Tibial artery (tissue), 4 donors: ENCODE measurements at regions not wholly inside any gene's neighbourhood (a gene's known extent, or its start where the extent isn't known, plus 50 kb on each side); places are given as distances from the start of the nearest gene placed in this dataset.

ENCODE experiments used
- DNase-seq, 2 donors: peaks; one replicate each; pipeline ENCODE4 v3.0.0-alpha.2; 2019
- H3K27ac ChIP-seq, 2 donors: fragments of 200-600 bp; sonication (generic) in 1 of 2; 1 replicate in 1 of 2; 2 replicates in 1 of 2; pipeline ENCODE4 v1.5.1; 2018 to 2019; ENCODE audit warnings: mild to moderate bottlenecking in 1 of 2
- H3K27me3 ChIP-seq, 2 donors: fragments of 200-600 bp; sonication (generic) in 1 of 2; one replicate each; pipeline versions ENCODE4 v1.5.1 to v1.6.0; 2016 to 2019
- H3K36me3 ChIP-seq, 3 donors: fragments of 200-600 bp; sonication (generic) in 2 of 3; one replicate each; pipeline ENCODE4 v1.5.1; 2016 to 2019; ENCODE audit warnings: mild to moderate bottlenecking in 2 of 3
- H3K4me1 ChIP-seq, 4 donors: fragments of 200-600 bp; sonication (generic) in 2 of 4; 1 replicate in 3 of 4; 2 replicates in 1 of 4; pipeline ENCODE4 v1.5.1; 2016 to 2019
- H3K4me3 ChIP-seq, 2 donors: fragments of 200-600 bp; sonication (generic) in 1 of 2; 1 replicate in 1 of 2; 2 replicates in 1 of 2; pipeline ENCODE4 v1.5.1; 2018 to 2019; ENCODE audit warnings: mild to moderate bottlenecking in 2 of 2
- H3K9me3 ChIP-seq, 3 donors: fragments of 200-600 bp; sonication (generic) in 1 of 3; one replicate each; pipeline ENCODE4 v1.5.1; 2016 to 2019
- CTCF ChIP-seq, 2 experiments: fragments of 200-600 bp in 1 of 2; fragments of 450-650 bp in 1 of 2; IDR thresholded peaks; one replicate each; pipeline ENCODE4 v1.5.1; 2017 to 2019; ENCODE audit warnings: antibody characterized with exemption in 2 of 2, mild to moderate bottlenecking in 1 of 2, moderate library complexity in 1 of 2
- intact Hi-C: fragments of 100-400 bp; cut with DNase I; formaldehyde crosslinking; loops from one replicate; pipeline ENCODE4 v1.15.0; 2023; ENCODE audit warnings: low total_unique reads

DNA sequence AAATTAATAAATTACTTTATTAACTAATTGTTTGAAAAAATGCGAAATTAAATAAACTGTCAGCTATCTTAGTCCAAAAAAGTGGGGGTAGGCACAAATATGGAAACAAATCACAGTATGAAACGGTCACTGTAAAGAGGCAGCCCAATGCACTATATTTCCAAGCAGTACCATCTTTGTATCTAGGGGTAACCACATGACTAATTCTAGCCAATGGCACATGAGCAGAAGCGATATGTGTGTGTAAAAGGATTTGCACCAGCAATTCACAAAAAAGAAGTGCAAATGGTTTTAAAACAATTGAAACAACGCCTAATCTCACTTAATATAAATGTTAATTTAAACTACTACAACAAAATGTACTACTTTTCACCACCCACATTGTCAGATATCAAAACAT, 129.5 kb upstream of the PRNP start:
- peaks cover 0 to 4% (median 0%) of the 10 kb centered on the region in 3 donors for H3K9me3 ChIP-seq
- no peaks in the 10 kb centered on the region for H3K36me3 ChIP-seq
- H3K27ac ChIP-seq = no peak overlapping the region
- intact Hi-C loops = no loop called here
- H3K4me1 ChIP-seq = no peaks in the 10 kb centered on the region
- no peak overlapping the region for H3K4me3 ChIP-seq
- peaks cover 0 to 4% of the 10 kb centered on the region in 2 donors for H3K27me3 ChIP-seq
- no peak for TF ChIP-seq CTCF (IDR thresholded peaks at IDR 0.05)
- DNase-seq = no peak

DNA sequence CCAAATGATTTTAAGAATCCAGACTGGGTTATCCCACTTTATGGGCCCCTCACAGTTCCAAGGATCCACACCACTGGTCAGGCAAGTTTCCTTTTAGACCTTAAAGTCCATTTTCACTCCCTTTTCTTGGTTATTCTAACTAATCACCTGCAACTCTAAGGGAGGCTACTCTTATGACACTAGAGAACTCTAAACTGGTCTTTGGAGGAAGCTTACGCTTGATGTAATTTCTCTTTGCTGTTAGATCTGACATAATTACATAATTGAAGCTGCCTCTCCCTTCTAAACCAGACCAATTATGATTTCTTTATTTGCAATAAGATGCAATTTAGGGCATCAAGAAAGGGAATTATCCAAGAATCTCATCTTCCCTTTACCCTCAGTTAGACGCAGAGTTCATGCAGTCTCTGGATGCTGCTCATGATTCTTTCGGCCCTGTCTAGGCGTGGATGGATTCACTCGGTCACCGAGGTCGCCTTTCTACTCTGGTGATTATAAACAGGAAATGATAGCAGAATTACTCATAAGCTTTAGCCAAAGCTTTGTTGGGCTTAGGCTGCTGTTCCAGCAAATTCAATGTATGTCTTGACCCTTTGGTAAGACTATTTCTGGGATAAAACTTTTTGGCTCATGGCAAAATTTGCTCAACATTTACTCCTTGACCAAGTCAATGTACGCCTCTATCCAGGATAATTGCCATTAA, 130.9 kb upstream of the PRNP start:
- no peak overlapping the region for H3K4me3 ChIP-seq
- no peak overlapping the region for H3K27ac ChIP-seq
- H3K36me3 ChIP-seq = no peaks in the 10 kb centered on the region
- intact Hi-C loops = no loop called here
- peaks cover 0 to 4% (median 0%) of the 10 kb centered on the region in 3 donors for H3K9me3 ChIP-seq
- H3K27me3 ChIP-seq = peaks cover 0 to 4% of the 10 kb centered on the region in 2 donors
- DNase-seq = no peak
- TF ChIP-seq CTCF (IDR thresholded peaks at IDR 0.05) = no peak
- no peaks in the 10 kb centered on the region for H3K4me1 ChIP-seq

GRCh38 chr20:4554346-4554745, 131.9 kb upstream of the PRNP start:
- no peaks in the 10 kb centered on the region for H3K36me3 ChIP-seq
- peaks cover 0 to 4% of the 10 kb centered on the region in 2 donors for H3K27me3 ChIP-seq
- TF ChIP-seq CTCF (IDR thresholded peaks at IDR 0.05) = no peak
- H3K27ac ChIP-seq = no peak overlapping the region
- DNase-seq = no peak
- no peaks in the 10 kb centered on the region for H3K4me1 ChIP-seq
- peaks cover 0 to 4% (median 0%) of the 10 kb centered on the region in 3 donors for H3K9me3 ChIP-seq
- intact Hi-C loops = no loop called here
- no peak overlapping the region for H3K4me3 ChIP-seq

GRCh38 chr20:4552075-4552640, 134.1 kb upstream of the PRNP start:
- Histone ChIP-seq H3K4me1 (no peaks in the 10 kb centered on the region), H3K27me3 (peaks cover 0 to 4% of the 10 kb centered on the region in 2 donors), H3K9me3 (peaks cover 0 to 5% (median 0%) of the 10 kb centered on the region in 3 donors), H3K36me3 (no peaks in the 10 kb centered on the region), H3K4me3 (no peak overlapping the region), H3K27ac (no peak overlapping the region)
- TF ChIP-seq CTCF (IDR thresholded peaks at IDR 0.05) = no peak
- no peak for DNase-seq
- intact Hi-C loops = no loop called here

- Histone ChIP-seq H3K9me3 (peaks cover 0 to 5% (median 0%) of the 10 kb centered on the region in 3 donors), H3K27me3 (peaks cover 0 to 4% of the 10 kb centered on the region in 2 donors), H3K4me3 (no peak overlapping the region), H3K27ac (no peak overlapping the region), H3K4me1 (no peaks in the 10 kb centered on the region), H3K36me3 (no peaks in the 10 kb centered on the region)
- no peak for TF ChIP-seq CTCF (IDR thresholded peaks at IDR 0.05)
- intact Hi-C loops = no loop called here
- DNase-seq = no peak
Measured at GRCh38 chr20:4550740-4551139, 135.5 kb upstream of the PRNP start.
